ENCODE measurements at regions not wholly inside any gene's neighbourhood (a gene's known extent, or its start where the extent isn't known, plus 50 kb on each side); places are given as distances from the start of the nearest gene placed in this dataset.

GRCh38 chrX:2592279-2592678 lies 91.5 kb upstream of the DHRSX start:
- Histone ChIP-seq H2AFZ (ENCODE audit: low read depth) (no peak overlapping the region), H3K27me3 (ENCODE audit: insufficient read depth) (no peaks in the 10 kb centered on the region; the same call in 1 of the 2 replicates), H3K9ac (no peak overlapping the region), H3K79me2 (ENCODE audit: insufficient read depth) (no peaks in the 10 kb centered on the region), H3K4me1 (ENCODE audit: control insufficient read depth in 1 of 2, insufficient read depth in 2 of 2, low read depth in 1 of 2, low read length in 1 of 2) (no peaks in the 10 kb centered on the region), H3K4me2 (no peak overlapping the region), H3K27ac (ENCODE audit: low read depth in 2 of 2, low read length in 1 of 2) (no peak overlapping the region), H4K20me1 (ENCODE audit: insufficient read depth) (no peaks in the 10 kb centered on the region), H3K9me2 (no peaks in the 10 kb centered on the region), H3K36me3 (replicated peaks in 1 of 2; ENCODE audit: control insufficient read depth in 1 of 2, insufficient read depth in 2 of 2, low read length in 1 of 2) (no peaks in the 10 kb centered on the region), H3K9me3 (no peaks in the 10 kb centered on the region), H3F3A (replicated peaks; ENCODE audit: insufficient read depth) (no peaks in the 10 kb centered on the region), H3K4me3 (ENCODE audit: low read depth in 2 of 2, low read length in 1 of 2) (no peak overlapping the region)
- POLR2A ChIA-PET: no interaction called here
- no peak for DNase-seq
- WGBS (ENCODE audit: low lambda C conversion rate): 53% methylated on average over 3 of the region's 3 CpGs
- no peak for TF ChIP-seq GABPA (IDR thresholded peaks at IDR 0.05; ENCODE audit: low read depth)
- TF ChIP-seq CTCF (IDR thresholded peaks at IDR 0.05): no peak
- no peak for TF ChIP-seq FOXM1 (IDR thresholded peaks at IDR 0.05; ENCODE audit: low read depth)
- CTCF ChIA-PET: no interaction called here

- Histone ChIP-seq H3K9me2 (no peaks in the 10 kb centered on the region), H3K9me3 (no peaks in the 10 kb centered on the region), H4K20me1 (ENCODE audit: insufficient read depth) (no peaks in the 10 kb centered on the region), H2AFZ (ENCODE audit: low read depth) (no peak overlapping the region), H3K79me2 (ENCODE audit: insufficient read depth) (no peaks in the 10 kb centered on the region), H3K4me3 (ENCODE audit: low read depth in 2 of 2, low read length in 1 of 2) (no peak overlapping the region), H3K4me1 (ENCODE audit: control insufficient read depth in 1 of 2, insufficient read depth in 2 of 2, low read depth in 1 of 2, low read length in 1 of 2) (no peaks in the 10 kb centered on the region), H3K27ac (ENCODE audit: low read depth in 2 of 2, low read length in 1 of 2) (no peak overlapping the region), H3K27me3 (ENCODE audit: insufficient read depth) (peaks cover 14% of the 10 kb centered on the region), H3K9ac (no peak overlapping the region), H3K36me3 (replicated peaks in 1 of 2; ENCODE audit: control insufficient read depth in 1 of 2, insufficient read depth in 2 of 2, low read length in 1 of 2) (no peaks in the 10 kb centered on the region), H3F3A (replicated peaks; ENCODE audit: insufficient read depth) (no peaks in the 10 kb centered on the region), H3K4me2 (no peak overlapping the region)
- DNase-seq: no peak
- POLR2A ChIA-PET: no interaction called here
- WGBS (ENCODE audit: low lambda C conversion rate): 26% methylated on average over 8 of the region's 9 CpGs
- no peak for TF ChIP-seq SIN3A (IDR thresholded peaks at IDR 0.05; ENCODE audit: borderline replicate concordance, low read depth, low read length)
- CTCF ChIA-PET: no interaction called here
These were observed 88.6 kb upstream of the DHRSX start for GRCh38 chrX:2589186-2590020.

GRCh38 chrX:2588049-2588448 lies 87.3 kb upstream of the DHRSX start:
- DNase-seq: no peak
- no peaks in the 10 kb centered on the region for H3F3A ChIP-seq (replicated peaks; ENCODE audit: insufficient read depth)
- H3K9me3 ChIP-seq: no peaks in the 10 kb centered on the region
- ChIA-PET POLR2A (no interaction called here), CTCF (no interaction called here)
- no peaks in the 10 kb centered on the region for H3K9me2 ChIP-seq
- no peak overlapping the region for H3K4me2 ChIP-seq
- no peak overlapping the region for H3K4me3 ChIP-seq (ENCODE audit: low read depth in 2 of 2, low read length in 1 of 2)
- no peaks in the 10 kb centered on the region for H3K4me1 ChIP-seq (ENCODE audit: control insufficient read depth in 1 of 2, insufficient read depth in 2 of 2, low read depth in 1 of 2, low read length in 1 of 2)
- H3K27me3 ChIP-seq (ENCODE audit: insufficient read depth): peaks cover 22% of the 10 kb centered on the region
- 67% methylated on average over 4 of the region's 4 CpGs for WGBS (ENCODE audit: low lambda C conversion rate)
- H3K9ac ChIP-seq: no peak overlapping the region
- H3K36me3 ChIP-seq (replicated peaks in 1 of 2; ENCODE audit: control insufficient read depth in 1 of 2, insufficient read depth in 2 of 2, low read length in 1 of 2): no peaks in the 10 kb centered on the region
- no peaks in the 10 kb centered on the region for H4K20me1 ChIP-seq (ENCODE audit: insufficient read depth)
- H2AFZ ChIP-seq (ENCODE audit: low read depth): no peak overlapping the region
- no peak overlapping the region for H3K27ac ChIP-seq (ENCODE audit: low read depth in 2 of 2, low read length in 1 of 2)
- no peak for TF ChIP-seq GABPA (IDR thresholded peaks at IDR 0.05; ENCODE audit: low read depth)
- no peak for TF ChIP-seq YY1 (IDR thresholded peaks at IDR 0.05; ENCODE audit: low read depth)
- TF ChIP-seq RXRA (IDR thresholded peaks at IDR 0.05; ENCODE audit: borderline replicate concordance, low read depth): no peak
- no peak for TF ChIP-seq RAD21 (IDR thresholded peaks at IDR 0.05; ENCODE audit: low read length)
- TF ChIP-seq SIN3A (IDR thresholded peaks at IDR 0.05; ENCODE audit: borderline replicate concordance, low read depth, low read length): no peak
- no peak for TF ChIP-seq FOSL2 (IDR thresholded peaks at IDR 0.05; ENCODE audit: borderline replicate concordance, low read depth)
- TF ChIP-seq SMC3 (IDR thresholded peaks at IDR 0.05; ENCODE audit: low read depth, low read length): no peak
- no peak for TF ChIP-seq CTCF (IDR thresholded peaks at IDR 0.05)
- H3K79me2 ChIP-seq (ENCODE audit: insufficient read depth): no peaks in the 10 kb centered on the region
